NCI-H1105 (cell line): ENCODE measurements at regions not wholly inside any gene's neighbourhood (a gene's known extent, or its start where the extent isn't known, plus 50 kb on each side); places are given as distances from the start of the nearest gene placed in this dataset.
"Not testable (repeated sequence)": the region's sequence is repeated elsewhere in the genome, so short reads cannot be mapped to it uniquely, and the experiment has no call there.

ENCODE experiments used
- DNase-seq: peaks from one replicate; lab custom pipeline; 2025; lab: John Stamatoyannopoulos, UW

GRCh38 chr2:223294756-223295155, 242.8 kb downstream of the KCNE4 start:
- no peak for DNase-seq

GRCh38 chr2:223297788-223298187, 245.8 kb downstream of the KCNE4 start:
- peak; percentile 66 for DNase-seq

GRCh38 chr2:223298329-223298728, 246.3 kb downstream of the KCNE4 start:
- not testable (repeated sequence) for DNase-seq

- no peak for DNase-seq
These were observed 248.3 kb downstream of the KCNE4 start for GRCh38 chr2:223300326-223300725.

GRCh38 chr2:223306371-223306770, 254.4 kb downstream of the KCNE4 start:
- no peak for DNase-seq

GRCh38 chr2:223311889-223312680, 260.1 kb downstream of the KCNE4 start:
- DNase-seq: no peak

- DNase-seq: no peak
These were observed 261.1 kb downstream of the KCNE4 start for GRCh38 chr2:223313101-223313500.

- no peak for DNase-seq
These were observed 262.8 kb downstream of the KCNE4 start for GRCh38 chr2:223314811-223315210.

- no peak for DNase-seq
These were observed 263.8 kb downstream of the KCNE4 start for GRCh38 chr2:223315813-223316212.

- DNase-seq: no peak
These were observed 264.4 kb downstream of the KCNE4 start for GRCh38 chr2:223316342-223316741.

GRCh38 chr2:223319601-223320000, 267.6 kb downstream of the KCNE4 start:
- DNase-seq: no peak

- no peak for DNase-seq
These were observed 272.4 kb downstream of the KCNE4 start for GRCh38 chr2:223324402-223324801.

GRCh38 chr2:223328578-223328977, 273.6 kb downstream of the SCG2 start:
- no peak for DNase-seq

- not testable (repeated sequence) for DNase-seq
These were observed 271.4 kb downstream of the SCG2 start for GRCh38 chr2:223330747-223331146.

GRCh38 chr2:223338016-223338415, 264.1 kb downstream of the SCG2 start:
- DNase-seq: no peak

- DNase-seq: no peak
These were observed 245.1 kb downstream of the SCG2 start for GRCh38 chr2:223357076-223357475.

GRCh38 chr2:223363085-223363484, 239.1 kb downstream of the SCG2 start:
- no peak for DNase-seq

- no peak for DNase-seq
These were observed 236.9 kb downstream of the SCG2 start for GRCh38 chr2:223365158-223365679.

GRCh38 chr2:223366566-223366965, 235.6 kb downstream of the SCG2 start:
- DNase-seq: no peak

- DNase-seq: no peak
These were observed 233.7 kb downstream of the SCG2 start for GRCh38 chr2:223368481-223368880.

- DNase-seq: no peak
These were observed 232.3 kb downstream of the SCG2 start for GRCh38 chr2:223369889-223370288.

GRCh38 chr2:223383315-223383714, 218.8 kb downstream of the SCG2 start:
- DNase-seq: no peak

- no peak for DNase-seq
These were observed 216.0 kb downstream of the SCG2 start for GRCh38 chr2:223386189-223386588.

GRCh38 chr2:223386984-223387383, 215.2 kb downstream of the SCG2 start:
- no peak for DNase-seq
